IMR-90 (cell line): ENCODE measurements at regions not wholly inside any gene's neighbourhood (a gene's known extent, or its start where the extent isn't known, plus 50 kb on each side); places are given as distances from the start of the nearest gene placed in this dataset.

ENCODE experiments used
- ATAC-seq: fragments of 200-7000 bp; cut with Tn5 transposase; 2 replicates; pipeline ENCODE4 v1.9.1; 2020; ENCODE audit warnings: low read depth, mild to moderate bottlenecking, moderate library complexity
- BruUV-seq: library from RNA; stranded (reverse); fragments of 400-500 nt; replicated peaks from 2 replicates; lab custom pipeline; 2021; lab: Mats Ljungman, UMichigan
- CTCF ChIA-PET: fragments of 300-600 bp; formaldehyde crosslinking; extraction: SDS; loops from one replicate; lab custom pipeline; 2021; ENCODE audit warnings: antibody characterized with exemption; lab: Yijun Ruan, JAX
- POLR2A ChIA-PET: fragments of 300-600 bp; sonication (Branson Sonifier 250); formaldehyde crosslinking; loops from one replicate; lab custom pipeline; 2022; ENCODE audit warnings: antibody characterized with exemption; ENCODE audit not compliant: unreplicated experiment; lab: Charles Lee
- DNase-seq: peaks from one replicate; pipeline ENCODE4 v3.0.0; 2013
- H2AFZ ChIP-seq: replicated peaks from 2 replicates; pipeline ENCODE3; 2013; ENCODE audit warnings: low read length, mild to moderate bottlenecking; ENCODE audit not compliant: poor library complexity
- H2AK5ac ChIP-seq: 2 replicates; pipeline ENCODE4 v1.6.1; 2013; ENCODE audit warnings: low read depth, low read length, inconsistent platforms
- H2AK9ac ChIP-seq: replicated peaks from 2 replicates; pipeline ENCODE3; 2013; ENCODE audit warnings: mild to moderate bottlenecking, low read depth, low read length, moderate library complexity; ENCODE audit not compliant: poor library complexity
- H2BK120ac ChIP-seq: 2 replicates; pipeline ENCODE4 v1.6.1; 2013; ENCODE audit warnings: low read depth, low read length, inconsistent platforms
- H2BK15ac ChIP-seq: 3 replicates; pipeline ENCODE4 v1.6.1; 2013; ENCODE audit warnings: low read depth, low read length, inconsistent platforms
- H2BK20ac ChIP-seq: 2 replicates; pipeline ENCODE4 v1.6.1; 2013; ENCODE audit warnings: low read depth, mild to moderate bottlenecking, inconsistent platforms, low read length, moderate library complexity
- H2BK5ac ChIP-seq: 2 replicates; pipeline ENCODE4 v1.6.1; 2013; ENCODE audit warnings: mild to moderate bottlenecking, low read depth, low read length, inconsistent platforms; ENCODE audit not compliant: poor library complexity, severe bottlenecking
- H3K14ac ChIP-seq: replicated peaks from 2 replicates; pipeline ENCODE4 v1.6.1; 2013; ENCODE audit warnings: low read depth, low read length, inconsistent platforms
- H3K18ac ChIP-seq: 2 replicates; pipeline ENCODE4 v1.6.1; 2013; ENCODE audit warnings: low read depth, low read length, control low read depth
- H3K23ac ChIP-seq: 2 replicates; pipeline ENCODE4 v1.6.1; 2013; ENCODE audit warnings: low read depth, low read length, inconsistent platforms
- H3K27ac ChIP-seq: 2 replicates; pipeline ENCODE4 v1.5.1; 2013; ENCODE audit warnings: mild to moderate bottlenecking, control low read depth, low read length; ENCODE audit not compliant: insufficient read depth
- H3K27me3 ChIP-seq: 2 replicates; pipeline ENCODE4 v1.6.1; 2013; ENCODE audit warnings: low read length; ENCODE audit not compliant: control insufficient read depth, insufficient read depth
- H3K36me3 ChIP-seq: 2 replicates; pipeline ENCODE4 v1.6.1; 2013; ENCODE audit warnings: low read length, mixed read lengths; ENCODE audit not compliant: control insufficient read depth, insufficient read depth
- H3K4ac ChIP-seq: 2 replicates; pipeline ENCODE4 v1.6.1; 2013; ENCODE audit warnings: low read depth, low read length, inconsistent platforms
- H3K4me1 ChIP-seq: 2 replicates; pipeline ENCODE4 v1.6.1; 2013; ENCODE audit warnings: low read length, mixed read lengths; ENCODE audit not compliant: control insufficient read depth, insufficient read depth
- H3K4me2 ChIP-seq: 2 replicates; pipeline ENCODE4 v1.6.1; 2013; ENCODE audit warnings: low read depth, mild to moderate bottlenecking, control low read depth, low read length, moderate library complexity
- H3K4me3 ChIP-seq: 2 replicates; pipeline ENCODE4 v1.5.1; 2013; ENCODE audit warnings: low read depth, mild to moderate bottlenecking, control low read depth, low read length, moderate library complexity; ENCODE audit not compliant: insufficient read depth
- H3K56ac ChIP-seq: 2 replicates; pipeline ENCODE4 v1.6.1; 2013; ENCODE audit warnings: low read length, inconsistent platforms; ENCODE audit not compliant: insufficient read depth; ENCODE audit errors: extremely low read depth
- H3K79me1 ChIP-seq, 2 experiments: 2 replicates each; pipeline ENCODE4 v1.6.1; 2013; ENCODE audit warnings: low read length in 2 of 2, inconsistent platforms in 1 of 2, low read depth in 1 of 2
- H3K9ac ChIP-seq: 2 replicates; pipeline ENCODE4 v1.6.1; 2013; ENCODE audit warnings: low read depth, low read length, control low read depth
- H3K9me1 ChIP-seq: 2 replicates; pipeline ENCODE4 v1.6.1; 2013; ENCODE audit warnings: low read length, inconsistent platforms; ENCODE audit not compliant: insufficient read depth
- H3K9me3 ChIP-seq: 2 replicates; pipeline ENCODE4 v1.6.1; 2013; ENCODE audit warnings: low read length; ENCODE audit not compliant: control insufficient read depth, insufficient read depth
- H4K20me1 ChIP-seq: 2 replicates; pipeline ENCODE4 v1.6.1; 2013; ENCODE audit warnings: low read length, inconsistent platforms; ENCODE audit not compliant: insufficient read depth
- H4K5ac ChIP-seq: 2 replicates; pipeline ENCODE4 v1.6.1; 2013; ENCODE audit warnings: mild to moderate bottlenecking, low read depth, low read length, control low read depth
- H4K8ac ChIP-seq, 2 experiments: 2 replicates each; pipeline ENCODE4 v1.6.1; 2013; ENCODE audit warnings: low read depth in 2 of 2, low read length in 2 of 2, control low read depth in 1 of 2, inconsistent platforms in 1 of 2
- H4K91ac ChIP-seq: 2 replicates; pipeline ENCODE4 v1.6.1; 2013; ENCODE audit warnings: low read depth, low read length, inconsistent platforms; ENCODE audit not compliant: insufficient read depth
- BHLHE40 ChIP-seq: fragments of 150-350 bp; IDR thresholded peaks from 2 replicates; pipeline ENCODE4 v1.6.1; 2016; ENCODE audit warnings: mild to moderate bottlenecking, low read depth, low read length
- CEBPB ChIP-seq: IDR thresholded peaks from 2 replicates; pipeline ENCODE4 v1.6.1; 2012; ENCODE audit warnings: low read depth, low read length, improper control_type of control experiment
- MXI1 ChIP-seq: IDR thresholded peaks from 2 replicates; pipeline ENCODE4 v1.6.1; 2012; ENCODE audit warnings: low read depth, mild to moderate bottlenecking, low read length, moderate library complexity, borderline replicate concordance
- USF2 ChIP-seq: fragments of 150-350 bp; IDR thresholded peaks from 2 replicates; pipeline ENCODE4 v1.6.1; 2017; ENCODE audit warnings: mild to moderate bottlenecking, antibody characterized with exemption, low read length, low read depth
- dilution Hi-C: fragments of 300-500 bp; cut with HindIII; formaldehyde crosslinking; loops from one replicate; pipeline ENCODE4 v1.14.3; 2018; ENCODE audit warnings: low sequenced_read_pairs; ENCODE audit not compliant: unreplicated experiment
- in situ Hi-C: fragments of 300-500 bp; cut with MboI; formaldehyde crosslinking; loops from 3 replicates; pipeline ENCODE4 v1.14.3; 2019; ENCODE audit warnings: low sequenced_read_pairs, inconsistent platforms, mixed read lengths
- intact Hi-C: fragments of 100-400 bp; cut with micrococcal nuclease; formaldehyde crosslinking; loops from 2 replicates; pipeline ENCODE4 v1.10.0; 2022

- in situ Hi-C loops (no loop called here), intact Hi-C loops (no loop called here), dilution Hi-C loops (no loop called here)
- H2AFZ ChIP-seq = no peak overlapping the region
- no peak overlapping the region for H3K4me2 ChIP-seq
- no peak overlapping the region for H3K14ac ChIP-seq
- ATAC-seq (no peak), DNase-seq (no peak)
- no peaks in the 10 kb centered on the region for H3K9me3 ChIP-seq
- ChIA-PET CTCF (no interaction called here), POLR2A (no interaction called here)
- no peak overlapping the region for H2BK15ac ChIP-seq
- no peaks in the 10 kb centered on the region for H3K36me3 ChIP-seq
- BruUV-seq = no TSS peak
- H3K4me3 ChIP-seq = no peak overlapping the region
- no peak overlapping the region for H4K8ac ChIP-seq
- H3K56ac ChIP-seq = no peak overlapping the region
- H3K9ac ChIP-seq = no peak overlapping the region
- no peaks in the 10 kb centered on the region for H3K79me1 ChIP-seq
- H3K4me1 ChIP-seq = no peaks in the 10 kb centered on the region
- H2BK120ac ChIP-seq = no peak overlapping the region
- no peak overlapping the region for H3K18ac ChIP-seq
- no peak overlapping the region for H2AK9ac ChIP-seq
- H3K9me1 ChIP-seq = no peaks in the 10 kb centered on the region
- no peak overlapping the region for H4K91ac ChIP-seq
- H3K27ac ChIP-seq = no peak overlapping the region
- no peaks in the 10 kb centered on the region for H3K27me3 ChIP-seq
- TF ChIP-seq USF2 (no peak), MXI1 (no peak), BHLHE40 (no peak), CEBPB (no peak)
- no peak overlapping the region for H2AK5ac ChIP-seq
- no peak overlapping the region for H4K5ac ChIP-seq
- H2BK20ac ChIP-seq = no peak overlapping the region
- no peak overlapping the region for H3K23ac ChIP-seq
- H4K20me1 ChIP-seq = no peaks in the 10 kb centered on the region
- H2BK5ac ChIP-seq = no peak overlapping the region
- H3K4ac ChIP-seq = no peak overlapping the region
These were observed 59.8 kb upstream of the PPP1R2C start for GRCh38 chrX:42837747-42838146.
